ENCODE measurements at regions not wholly inside any gene's neighbourhood (a gene's known extent, or its start where the extent isn't known, plus 50 kb on each side); places are given as distances from the start of the nearest gene placed in this dataset.

DNA sequence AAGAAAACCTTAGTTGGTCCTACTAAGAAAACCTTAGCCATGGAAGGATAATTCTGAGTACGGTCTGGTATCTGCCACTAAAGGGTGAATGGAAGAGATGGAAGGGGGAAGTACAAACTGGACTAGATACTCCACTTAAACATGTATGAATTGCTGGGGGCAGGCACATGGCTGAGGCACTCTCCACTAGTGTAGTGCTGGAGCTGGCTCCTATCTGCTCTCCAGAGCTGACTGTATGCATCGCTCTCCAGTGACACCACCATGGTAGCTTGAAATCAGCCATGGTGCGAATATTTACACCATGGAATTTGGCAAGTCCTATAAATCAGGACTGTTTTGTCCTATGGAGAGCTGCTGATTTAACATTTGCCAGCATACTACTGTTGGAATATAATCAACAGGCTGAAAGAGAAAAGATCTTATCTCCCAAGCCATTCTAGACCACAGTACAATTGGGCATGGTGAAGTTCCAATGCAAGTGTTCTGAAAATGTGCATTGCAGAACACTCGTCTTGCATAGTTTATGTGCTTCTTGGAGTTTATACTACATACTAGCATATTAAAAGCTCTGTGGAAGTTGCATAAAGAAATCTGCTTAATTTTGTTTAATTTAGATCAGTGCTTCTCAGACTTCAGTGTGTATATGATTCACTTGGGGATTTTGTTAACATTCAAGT, 277.4 kb downstream of the TDRD15 start:
- no peak for DNase-seq (ENCODE audit: low read depth)
- TF ChIP-seq CTCF (conservative IDR thresholded peaks at IDR 0.05; ENCODE audit: low read depth, low read length) = no peak
- H3K4me3 ChIP-seq (ENCODE audit: low read length) = no peak overlapping the region

DNA sequence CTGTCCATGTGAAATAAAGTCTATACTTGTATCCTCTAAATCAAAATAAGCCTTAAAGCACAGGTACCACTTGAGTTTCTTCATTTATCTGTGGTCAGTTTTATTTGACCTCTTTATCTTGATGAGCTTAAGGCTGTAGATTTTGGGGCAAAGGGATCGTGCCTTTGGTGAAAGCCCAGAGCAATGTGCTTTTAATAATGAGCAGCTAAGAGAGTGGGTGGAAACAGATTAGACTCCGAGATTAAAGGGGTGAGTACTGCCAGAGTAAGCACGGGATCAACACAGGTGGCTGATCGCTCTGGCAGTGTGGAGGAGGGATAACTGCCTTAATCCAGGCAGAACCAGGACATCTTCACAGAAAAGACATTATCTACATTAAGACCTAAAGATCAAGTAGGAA, 280.4 kb downstream of the TDRD15 start:
- TF ChIP-seq CTCF (conservative IDR thresholded peaks at IDR 0.05; ENCODE audit: low read depth, low read length) = no peak
- DNase-seq (ENCODE audit: low read depth) = no peak
- H3K4me3 ChIP-seq (ENCODE audit: low read length) = no peak overlapping the region

DNA sequence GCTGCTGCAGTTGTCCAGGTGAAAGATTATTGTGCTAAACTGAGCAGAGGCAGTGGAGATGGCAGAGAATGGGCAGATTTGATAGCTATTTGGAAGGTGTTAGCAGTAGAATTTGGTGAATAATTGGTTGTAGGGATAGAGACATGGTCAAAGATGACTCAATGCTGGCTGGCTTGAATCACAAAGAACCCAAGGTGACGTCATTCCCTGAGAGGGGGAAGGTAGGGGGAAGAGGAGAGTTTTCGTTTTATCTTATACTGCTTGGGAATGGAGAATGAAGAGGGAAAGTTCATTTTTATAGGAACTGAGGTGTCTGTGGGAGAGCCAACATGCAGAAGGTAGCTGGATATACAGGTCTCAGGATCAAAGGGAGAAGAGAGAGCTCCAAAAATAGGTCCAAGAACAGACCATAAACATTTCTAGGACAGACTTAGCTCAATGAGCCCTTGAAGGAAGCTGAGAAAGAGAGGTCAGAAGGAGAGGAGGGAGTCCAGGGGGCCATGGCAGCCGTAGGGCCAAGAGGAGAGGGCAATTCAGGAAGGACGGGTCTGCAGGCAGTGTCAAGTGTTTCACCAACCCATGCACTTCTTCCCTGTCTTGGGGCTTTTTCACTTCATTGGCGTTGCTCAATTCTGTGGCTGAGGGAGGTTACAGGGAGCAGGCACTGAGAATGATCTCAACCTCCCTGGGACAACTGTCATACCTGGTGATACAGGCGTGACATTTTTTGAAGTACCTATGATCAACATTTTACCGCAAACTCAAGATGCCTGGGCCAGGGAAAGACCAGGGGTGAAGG, 281.3 kb downstream of the TDRD15 start:
- DNase-seq (ENCODE audit: low read depth) = no peak
- no peak overlapping the region for H3K4me3 ChIP-seq (ENCODE audit: low read length)
- no peak for TF ChIP-seq CTCF (conservative IDR thresholded peaks at IDR 0.05; ENCODE audit: low read depth, low read length)

DNA sequence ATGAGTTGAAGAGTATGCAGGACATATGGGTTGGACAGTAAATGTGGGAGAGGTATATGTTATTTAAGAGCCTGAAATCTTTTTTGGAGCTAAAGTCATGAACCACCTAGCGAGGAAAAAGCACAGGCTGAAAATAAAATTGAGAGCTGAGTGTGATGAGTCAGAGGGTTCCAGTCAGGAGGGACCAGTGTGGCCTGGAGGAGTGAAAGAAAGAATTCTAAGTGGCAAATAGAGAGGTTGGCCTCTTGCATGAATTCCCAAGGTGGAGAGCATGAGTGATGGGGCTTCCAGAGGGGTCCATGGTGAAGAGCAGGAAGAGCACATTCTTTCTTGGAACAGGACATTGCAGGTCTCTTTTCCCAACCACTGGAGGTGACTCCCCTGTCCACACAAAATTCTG, 282.6 kb downstream of the TDRD15 start:
- DNase-seq (ENCODE audit: low read depth) = no peak
- no peak overlapping the region for H3K4me3 ChIP-seq (ENCODE audit: low read length)
- TF ChIP-seq CTCF (conservative IDR thresholded peaks at IDR 0.05; ENCODE audit: low read depth, low read length) = no peak

- no peak for DNase-seq (ENCODE audit: low read depth)
- TF ChIP-seq CTCF (conservative IDR thresholded peaks at IDR 0.05; ENCODE audit: low read depth, low read length) = no peak
- H3K4me3 ChIP-seq (ENCODE audit: low read length) = no peak overlapping the region
These were observed 283.1 kb downstream of the TDRD15 start for GRCh38 chr2:21406911-21407310.

GRCh38 chr2:21407851-21408250, 284.1 kb downstream of the TDRD15 start:
- TF ChIP-seq CTCF (conservative IDR thresholded peaks at IDR 0.05; ENCODE audit: low read depth, low read length) = no peak
- H3K4me3 ChIP-seq (ENCODE audit: low read length) = no peak overlapping the region
- DNase-seq (ENCODE audit: low read depth) = no peak

GRCh38 chr2:21411741-21412140, 288.0 kb downstream of the TDRD15 start:
- DNase-seq (ENCODE audit: low read depth) = no peak
- TF ChIP-seq CTCF (conservative IDR thresholded peaks at IDR 0.05; ENCODE audit: low read depth, low read length) = no peak
- H3K4me3 ChIP-seq (ENCODE audit: low read length) = no peak overlapping the region

Measured in retinal pigment epithelial cell (primary cell).